ENCODE measurements at regions not wholly inside any gene's neighbourhood (a gene's known extent, or its start where the extent isn't known, plus 50 kb on each side); places are given as distances from the start of the nearest gene placed in this dataset.

GRCh38 chr5:106195679-106196474, 1474.9 kb downstream of the EFNA5 start:
- Histone ChIP-seq H3K27me3 (replicated peaks; ENCODE audit: insufficient read depth, low read depth, low read length, poor library complexity) (no peaks in the 10 kb centered on the region), H3K27ac (ENCODE audit: low read depth, low read length, poor library complexity, severe bottlenecking) (no peak overlapping the region), H3K36me3 (ENCODE audit: insufficient read depth, low read length, poor library complexity, severe bottlenecking) (no peaks in the 10 kb centered on the region), H3K4me1 (ENCODE audit: insufficient read depth, low read length, poor library complexity, severe bottlenecking) (no peaks in the 10 kb centered on the region), H3K4me3 (ENCODE audit: low read depth, low read length, poor library complexity, severe bottlenecking) (no peak overlapping the region), H3K9me3 (ENCODE audit: low read depth, low read length, poor library complexity, severe bottlenecking) (no peaks in the 10 kb centered on the region)
- no peak for DNase-seq (ENCODE audit: low spot score)
- TF ChIP-seq EZH2 (IDR thresholded peaks at IDR 0.05; ENCODE audit: borderline replicate concordance, low read depth, low read length, poor library complexity, severe bottlenecking), result no peak
- TF ChIP-seq CTCF (conservative IDR thresholded peaks at IDR 0.05; ENCODE audit: low read depth, low read length), result no peak
- ChIA-PET POLR2A (ENCODE audit: low non-redundant PET) (no interaction called here), CTCF (no interaction called here)
- BruUV-seq (replicated peaks), result no TSS peak
- intact Hi-C loops (cut with micrococcal nuclease; ENCODE audit: unreplicated experiment), result no loop called here

GRCh38 chr5:106189121-106189809, 1481.5 kb downstream of the EFNA5 start:
- DNase-seq (ENCODE audit: low spot score), result no peak
- Histone ChIP-seq H3K9me3 (ENCODE audit: low read depth, low read length, poor library complexity, severe bottlenecking) (no peaks in the 10 kb centered on the region), H3K27ac (ENCODE audit: low read depth, low read length, poor library complexity, severe bottlenecking) (no peak overlapping the region), H3K4me3 (ENCODE audit: low read depth, low read length, poor library complexity, severe bottlenecking) (no peak overlapping the region), H3K4me1 (ENCODE audit: insufficient read depth, low read length, poor library complexity, severe bottlenecking) (no peaks in the 10 kb centered on the region), H3K27me3 (replicated peaks; ENCODE audit: insufficient read depth, low read depth, low read length, poor library complexity) (no peaks in the 10 kb centered on the region), H3K36me3 (ENCODE audit: insufficient read depth, low read length, poor library complexity, severe bottlenecking) (no peaks in the 10 kb centered on the region)
- ChIA-PET POLR2A (ENCODE audit: low non-redundant PET) (no interaction called here), CTCF (no interaction called here)
- TF ChIP-seq CTCF (conservative IDR thresholded peaks at IDR 0.05; ENCODE audit: low read depth, low read length) (no peak), EZH2 (IDR thresholded peaks at IDR 0.05; ENCODE audit: borderline replicate concordance, low read depth, low read length, poor library complexity, severe bottlenecking) (no peak)
- BruUV-seq (replicated peaks), result no TSS peak
- intact Hi-C loops (cut with micrococcal nuclease; ENCODE audit: unreplicated experiment), result no loop called here

GRCh38 chr5:106185661-106186081, 1485.1 kb downstream of the EFNA5 start:
- POLR2A ChIA-PET (ENCODE audit: low non-redundant PET), result no interaction called here
- Histone ChIP-seq H3K36me3 (ENCODE audit: insufficient read depth, low read length, poor library complexity, severe bottlenecking) (no peaks in the 10 kb centered on the region), H3K9me3 (ENCODE audit: low read depth, low read length, poor library complexity, severe bottlenecking) (no peaks in the 10 kb centered on the region), H3K4me3 (ENCODE audit: low read depth, low read length, poor library complexity, severe bottlenecking) (no peak overlapping the region), H3K27me3 (replicated peaks; ENCODE audit: insufficient read depth, low read depth, low read length, poor library complexity) (no peaks in the 10 kb centered on the region), H3K4me1 (ENCODE audit: insufficient read depth, low read length, poor library complexity, severe bottlenecking) (no peaks in the 10 kb centered on the region), H3K27ac (ENCODE audit: low read depth, low read length, poor library complexity, severe bottlenecking) (no peak overlapping the region)
- TF ChIP-seq EZH2 (IDR thresholded peaks at IDR 0.05; ENCODE audit: borderline replicate concordance, low read depth, low read length, poor library complexity, severe bottlenecking), result no peak
- TF ChIP-seq CTCF (conservative IDR thresholded peaks at IDR 0.05; ENCODE audit: low read depth, low read length), result no peak
- no TSS peak for BruUV-seq (replicated peaks)
- intact Hi-C loops (cut with micrococcal nuclease; ENCODE audit: unreplicated experiment), result no loop called here
- CTCF ChIA-PET, result no interaction called here
- no peak for DNase-seq (ENCODE audit: low spot score)

All from A673 (cell line).